Fibroblast of skin of right quadriceps (primary cell): ENCODE measurements at regions not wholly inside any gene's neighbourhood (a gene's known extent, or its start where the extent isn't known, plus 50 kb on each side); places are given as distances from the start of the nearest gene placed in this dataset.
"Not testable (repeated sequence)": the region's sequence is repeated elsewhere in the genome, so short reads cannot be mapped to it uniquely, and the experiment has no call there.

Experiments used
- DNase-seq: peaks from one replicate; pipeline ENCODE4 v3.0.0-alpha.2; 2013

DNA sequence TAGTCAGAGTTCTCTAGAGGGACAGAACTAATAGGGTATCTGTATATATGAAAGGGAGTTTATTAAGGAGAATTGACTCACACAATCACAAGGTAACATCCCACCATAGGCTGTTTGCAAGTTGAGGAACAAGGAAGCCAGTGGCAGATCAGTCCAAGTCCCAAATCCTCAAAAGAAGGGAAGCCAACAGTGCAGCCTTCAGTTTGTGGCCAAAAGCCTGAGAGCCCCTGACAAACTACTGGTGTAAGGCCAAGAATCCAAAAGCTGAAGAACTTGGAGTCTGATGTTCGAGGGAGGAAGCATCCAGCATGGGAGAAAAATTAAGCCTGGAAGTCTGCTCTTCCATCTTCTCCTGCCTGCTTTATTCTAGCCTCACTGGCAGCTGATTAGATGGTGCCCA lies 1107.2 kb upstream of the CELF2 start:
- no peak for DNase-seq

- DNase-seq, result no peak
Observed at GRCh38 chr10:9911488-9911887, 1106.2 kb upstream of the CELF2 start.

- DNase-seq, result no peak
Observed at GRCh38 chr10:9913876-9914514, 1103.7 kb upstream of the CELF2 start.

DNA sequence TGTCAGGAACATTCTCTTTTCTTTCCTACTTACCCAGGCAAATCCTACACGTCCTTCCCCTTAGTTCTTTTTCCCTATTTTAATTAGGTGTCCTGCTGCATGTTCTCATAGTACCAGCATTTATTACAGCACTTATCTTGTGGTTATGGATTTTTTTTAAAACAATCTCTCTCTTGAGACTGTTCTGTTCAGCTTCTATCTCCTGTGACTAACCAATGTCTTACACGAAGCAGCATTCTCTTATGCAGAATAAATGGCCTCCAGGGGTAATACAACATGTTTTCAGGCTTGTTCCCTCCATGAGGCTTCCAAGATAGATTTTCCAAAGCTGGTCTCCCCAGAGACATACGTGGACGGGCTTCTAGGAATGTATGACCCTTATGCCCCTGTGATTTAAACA lies 1096.1 kb upstream of the CELF2 start:
- no peak for DNase-seq

DNA sequence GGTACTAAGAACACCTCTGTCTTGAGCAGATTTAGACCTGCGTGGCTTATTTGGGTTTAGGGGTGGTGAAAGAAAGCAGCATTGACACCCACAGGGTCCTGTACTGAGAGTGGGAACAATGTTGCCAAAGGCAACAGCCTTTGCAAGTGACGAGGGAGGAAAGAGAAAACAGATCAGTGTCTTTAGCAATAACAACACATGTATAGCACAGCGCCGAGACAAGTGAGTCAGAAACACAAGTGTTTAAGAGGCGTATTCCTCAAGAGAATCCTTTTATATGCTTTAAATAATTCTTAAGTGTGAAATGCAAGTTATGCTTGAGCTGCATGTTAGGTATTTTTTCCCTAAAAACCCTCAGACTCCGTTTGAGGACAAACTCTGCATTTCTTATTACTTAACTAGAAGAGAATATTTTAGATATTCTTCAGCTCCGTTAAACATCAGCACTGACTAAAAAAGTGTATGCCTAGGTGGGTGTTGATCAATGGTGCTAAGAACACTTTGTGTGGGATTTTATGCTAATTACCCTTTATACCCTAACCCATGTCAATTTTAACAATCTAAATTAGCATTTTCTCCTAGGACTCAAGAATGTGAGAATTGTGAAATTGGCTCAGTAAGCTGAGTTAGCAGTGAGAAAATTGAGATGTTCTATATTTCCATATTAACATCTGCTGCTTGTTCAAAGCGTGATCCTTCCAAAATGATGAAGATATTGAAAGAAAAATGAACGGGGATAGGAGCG lies 1095.4 kb upstream of the CELF2 start:
- no peak for DNase-seq

DNA sequence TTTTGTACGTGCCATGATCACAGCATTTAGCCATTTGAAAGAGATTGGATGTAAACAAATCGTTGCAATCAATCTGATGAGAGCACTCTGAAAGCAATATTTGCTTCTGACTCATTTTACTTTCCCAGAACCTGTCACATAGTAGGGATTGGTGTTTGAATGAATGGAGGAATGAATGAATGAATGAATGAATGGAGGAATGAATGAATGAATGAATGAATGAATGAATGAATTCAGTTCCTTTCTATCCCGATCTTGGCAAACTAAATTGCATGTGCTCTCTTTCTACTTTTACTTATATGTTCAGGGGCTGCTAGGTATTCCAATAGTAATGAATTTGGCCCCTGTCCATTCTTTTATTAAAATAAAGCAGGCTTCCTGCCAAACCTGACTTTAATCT lies 1091.7 kb upstream of the CELF2 start:
- DNase-seq, result no peak

- no peak for DNase-seq
Observed at GRCh38 chr10:9926881-9927280, 1090.8 kb upstream of the CELF2 start.

DNA sequence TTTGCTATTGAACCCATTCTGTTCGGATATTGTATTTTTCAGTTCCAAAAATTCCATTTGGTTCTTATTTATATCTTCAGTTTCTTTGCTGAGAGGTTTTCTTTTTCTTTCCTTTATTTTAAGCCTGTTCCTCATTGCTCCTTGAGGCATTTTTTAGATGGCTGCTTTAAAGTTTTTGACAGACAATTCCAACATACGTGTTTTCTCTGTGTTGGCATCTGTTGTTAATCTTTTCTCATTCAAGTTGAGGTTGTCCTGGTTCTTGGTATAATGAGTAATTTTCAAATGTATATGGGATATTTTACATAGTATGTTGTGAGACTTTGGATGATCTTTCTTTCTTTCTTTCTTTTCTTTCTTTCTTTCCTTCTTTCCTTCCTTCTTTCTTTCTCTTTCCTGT lies 1078.0 kb upstream of the CELF2 start:
- DNase-seq, result no peak

DNA sequence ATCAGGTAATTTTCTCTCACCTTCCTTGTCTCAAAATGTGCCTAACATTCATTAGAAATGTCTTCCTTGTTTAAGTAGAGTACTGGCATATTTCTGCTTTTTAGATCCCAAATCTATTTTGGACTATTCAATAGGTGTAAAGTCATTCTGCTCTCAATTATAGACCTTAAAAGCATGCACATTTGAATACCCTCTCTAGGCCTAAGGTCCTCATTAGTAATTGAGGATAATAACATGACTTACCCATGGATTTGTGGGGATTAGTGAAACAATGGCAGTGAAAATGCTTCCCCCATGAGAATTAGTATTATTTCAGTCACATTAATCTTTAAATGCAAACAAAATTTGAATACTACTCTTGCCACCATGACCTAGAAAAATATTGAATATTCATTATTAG lies 1073.0 kb upstream of the CELF2 start:
- DNase-seq, result no peak

DNA sequence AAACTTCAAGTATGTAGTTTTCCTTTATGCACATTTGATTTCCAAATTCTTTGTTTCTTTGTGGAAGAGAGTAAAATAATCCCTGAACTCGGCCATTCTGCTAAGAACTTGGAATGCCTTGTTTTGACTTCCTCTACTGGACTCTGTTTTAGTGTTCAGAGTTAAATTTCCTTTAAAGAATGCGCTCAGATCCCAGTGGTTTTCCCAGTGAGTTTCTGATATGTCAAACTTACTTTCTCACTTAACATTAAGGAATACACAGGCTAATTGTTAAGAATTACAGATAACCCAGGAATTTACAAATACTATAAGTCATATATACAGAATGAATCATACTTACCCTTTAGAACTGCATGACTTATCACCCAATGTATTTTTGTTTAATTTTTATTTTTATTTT lies 1067.6 kb upstream of the CELF2 start:
- peak; percentile 46 for DNase-seq

DNA sequence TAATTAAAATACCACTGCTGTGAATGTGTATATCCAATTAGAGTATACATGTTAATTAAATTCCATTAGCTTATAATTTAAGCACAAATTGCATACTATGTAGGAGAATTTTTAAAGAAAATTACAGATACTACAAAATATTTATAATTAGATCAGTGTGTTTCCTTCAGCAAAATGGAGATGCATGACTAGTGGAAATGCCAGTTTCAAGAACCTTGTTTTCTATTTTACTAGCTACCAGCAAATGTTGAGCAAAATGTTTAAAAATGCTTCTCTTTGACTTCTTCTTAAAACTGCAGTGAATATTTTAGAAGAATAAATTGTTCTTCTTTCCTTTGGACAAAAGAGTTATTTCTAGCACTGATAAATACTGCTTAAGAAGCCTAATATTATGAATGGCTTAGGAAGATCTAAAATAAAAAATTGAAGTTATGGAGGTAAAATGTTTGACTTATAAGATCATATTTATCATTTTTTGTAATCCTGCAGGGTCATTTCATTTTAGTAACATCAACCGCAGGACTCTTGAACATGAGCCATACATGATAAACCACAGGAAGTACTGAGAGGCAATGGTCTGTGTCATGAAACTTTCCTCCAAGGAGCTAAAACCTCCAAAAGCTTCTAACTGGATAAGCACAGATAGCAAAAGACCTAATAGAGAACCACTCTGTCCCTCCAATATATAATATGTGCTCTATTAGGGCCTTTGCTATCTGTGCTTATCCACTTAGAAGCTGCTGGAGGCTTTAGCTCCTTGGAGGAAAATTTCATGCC lies 1066.0 kb upstream of the CELF2 start:
- peak; percentile 81 for DNase-seq

GRCh38 chr10:9957351-9957750 lies 1060.3 kb upstream of the CELF2 start:
- peak; percentile 85 for DNase-seq

DNA sequence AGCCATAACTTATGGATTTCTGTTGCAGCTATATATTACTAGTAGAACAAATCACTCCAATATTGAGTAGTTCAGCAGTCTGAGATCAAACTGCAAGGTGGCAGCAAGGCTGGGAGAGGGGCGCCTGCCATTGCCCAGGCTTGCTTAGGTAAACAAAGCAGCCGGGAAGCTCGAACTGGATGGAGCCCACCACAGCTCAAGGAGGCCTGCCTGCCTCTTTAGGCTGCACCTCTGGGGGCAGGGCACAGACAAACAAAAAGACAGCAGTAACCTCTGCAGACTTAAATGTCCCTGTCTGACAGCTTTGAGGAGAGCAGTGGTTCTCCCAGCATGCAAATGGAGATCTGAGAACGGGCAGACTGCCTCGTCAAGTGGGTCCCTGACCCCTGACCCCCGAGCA lies 1059.8 kb upstream of the CELF2 start:
- DNase-seq, result not testable (repeated sequence)

DNA sequence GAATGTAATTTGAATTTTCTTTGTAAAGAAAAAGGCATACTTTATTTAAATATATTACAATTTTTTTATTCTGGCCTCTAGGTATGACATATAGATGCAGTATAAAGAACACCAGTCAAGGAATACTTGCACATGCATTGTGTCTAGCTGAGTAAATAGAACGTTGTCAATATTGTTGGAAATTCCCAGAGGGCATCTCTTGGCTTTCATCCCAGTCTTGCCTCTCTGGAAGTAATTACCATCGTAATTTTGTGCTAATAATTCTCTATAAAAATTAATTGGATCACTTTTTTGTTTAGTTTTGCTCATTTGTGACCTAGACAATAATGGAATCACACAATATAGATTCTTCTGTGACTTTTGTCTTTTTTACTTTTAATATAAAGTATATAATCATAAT lies 1052.3 kb upstream of the CELF2 start:
- no peak for DNase-seq

DNA sequence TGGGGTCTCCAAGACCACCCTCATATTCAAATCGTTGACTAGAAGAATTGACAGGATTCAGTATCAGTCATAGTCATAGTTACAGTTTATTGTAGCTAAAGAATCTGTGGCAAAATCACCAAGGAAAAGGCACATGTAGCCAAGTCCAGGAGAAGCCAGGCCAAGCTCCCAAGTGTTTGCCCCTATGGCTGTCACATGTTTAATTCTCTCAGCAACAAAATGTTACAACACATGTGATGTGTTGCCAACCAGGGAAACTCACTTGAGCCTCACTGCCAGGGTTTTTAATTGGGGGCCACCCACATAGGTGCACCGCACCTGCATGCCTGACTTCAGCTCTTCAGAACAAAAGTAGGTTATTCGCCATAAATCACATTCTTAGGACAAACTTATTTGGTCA lies 1030.9 kb upstream of the CELF2 start:
- DNase-seq, result no peak

DNA sequence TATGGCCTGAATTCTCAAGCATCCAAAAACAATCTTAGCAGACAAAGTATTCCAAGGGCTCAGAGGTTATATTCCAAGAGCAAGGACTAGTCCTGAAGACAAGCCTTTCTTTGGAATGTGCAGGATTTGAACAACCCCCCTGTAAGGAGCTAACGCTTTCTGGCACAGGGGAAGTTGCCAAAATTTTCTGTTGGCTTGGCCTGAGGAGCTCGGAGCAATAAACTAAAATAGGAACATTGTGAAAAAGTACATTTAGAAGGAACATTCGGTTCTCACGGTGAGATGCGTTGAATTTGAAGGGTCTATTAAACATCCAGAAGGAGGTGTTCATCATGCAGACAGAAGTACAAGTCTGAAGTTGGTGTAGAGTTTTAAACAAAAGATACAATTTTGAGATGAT lies 1030.5 kb upstream of the CELF2 start:
- DNase-seq, result no peak

- DNase-seq, result peak; percentile 33
Observed at GRCh38 chr10:9992661-9993060, 1025.0 kb upstream of the CELF2 start.

DNA sequence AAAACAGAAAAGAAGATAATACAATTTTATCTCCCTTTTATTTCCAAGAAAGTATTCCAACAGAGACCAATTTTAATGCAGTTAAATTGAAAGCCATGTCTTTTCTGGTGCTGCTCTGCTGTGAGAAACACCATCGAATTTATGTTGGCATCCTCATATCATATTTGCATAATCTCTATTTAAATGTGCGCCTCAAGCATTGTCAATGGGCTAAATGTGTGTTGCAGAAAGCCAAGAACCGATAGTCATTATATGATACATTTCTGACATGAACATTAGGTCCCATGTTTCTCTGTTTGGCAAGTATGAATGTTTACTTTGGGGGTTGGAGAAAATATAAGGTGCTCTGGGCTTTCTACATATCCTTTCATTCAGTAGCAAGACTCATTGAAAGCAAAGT lies 1023.5 kb upstream of the CELF2 start:
- DNase-seq, result no peak

DNA sequence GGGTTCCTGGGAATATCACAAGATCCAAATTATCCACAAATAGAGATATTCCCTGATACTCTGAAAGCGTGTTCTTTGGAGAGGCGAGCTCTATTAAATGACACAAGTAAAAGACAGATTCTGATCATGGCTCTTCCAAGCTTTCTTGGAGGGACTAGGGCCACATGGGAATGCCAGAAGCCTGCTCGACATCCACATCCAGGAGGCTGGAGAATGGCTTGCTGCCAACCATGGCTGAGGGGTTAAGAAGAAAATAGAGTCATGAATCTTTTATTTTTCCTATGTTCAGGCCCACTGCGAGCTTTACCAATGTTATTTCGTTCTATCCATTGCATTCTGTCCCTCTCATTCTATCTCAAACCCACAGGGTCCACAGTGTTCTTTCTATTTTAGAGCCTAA lies 1018.0 kb upstream of the CELF2 start:
- DNase-seq, result no peak

- DNase-seq, result no peak
Observed at GRCh38 chr10:10007957-10008356, 1009.7 kb upstream of the CELF2 start.

- DNase-seq, result no peak
Observed at GRCh38 chr10:10010397-10010796, 1007.3 kb upstream of the CELF2 start.

DNA sequence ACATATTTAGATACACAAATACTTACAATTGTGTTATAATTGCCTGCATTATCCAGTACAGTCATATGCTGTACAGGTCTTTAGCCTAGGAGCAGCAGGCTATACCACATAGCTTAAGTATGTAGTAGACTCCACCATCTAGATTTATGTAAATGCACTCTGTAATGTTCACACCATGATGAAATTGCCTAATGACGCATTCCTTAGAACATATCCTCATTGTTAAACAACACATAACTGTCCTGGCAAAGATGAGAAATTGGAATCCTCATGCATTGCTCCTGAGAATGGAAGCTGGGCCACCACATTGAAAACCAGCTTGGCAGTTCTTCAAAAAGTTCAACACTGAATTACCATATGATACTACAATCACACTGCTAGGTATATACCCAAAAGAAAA lies 1002.8 kb upstream of the CELF2 start:
- peak; percentile 61 for DNase-seq

GRCh38 chr10:10017716-10018115 lies 1000.0 kb upstream of the CELF2 start:
- no peak for DNase-seq

GRCh38 chr10:10020945-10021344 lies 996.7 kb upstream of the CELF2 start:
- DNase-seq, result no peak
